ENCODE measurements at regions not wholly inside any gene's neighbourhood (a gene's known extent, or its start where the extent isn't known, plus 50 kb on each side); places are given as distances from the start of the nearest gene placed in this dataset.

DNA sequence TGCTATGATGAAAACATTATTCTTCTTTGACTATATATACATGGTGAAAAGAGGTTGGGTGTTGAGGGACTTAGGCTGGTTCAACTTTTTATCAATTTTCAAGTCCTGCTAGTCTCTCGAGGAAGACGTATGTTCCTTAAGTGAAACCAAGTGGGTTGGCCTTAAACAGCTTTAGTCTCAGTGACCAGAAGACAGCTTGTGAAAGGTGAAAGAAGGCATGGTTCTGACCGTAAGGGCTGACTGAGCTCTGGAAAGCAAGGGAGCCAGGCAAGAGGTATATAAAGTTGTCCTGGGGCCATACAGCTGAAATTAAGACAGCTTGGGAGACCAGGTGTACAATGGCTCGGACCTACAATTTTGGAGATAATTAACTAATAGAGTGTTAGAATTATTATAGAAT lies 128.9 kb upstream of the TP63 start:
- DNase-seq, result no peak

DNA sequence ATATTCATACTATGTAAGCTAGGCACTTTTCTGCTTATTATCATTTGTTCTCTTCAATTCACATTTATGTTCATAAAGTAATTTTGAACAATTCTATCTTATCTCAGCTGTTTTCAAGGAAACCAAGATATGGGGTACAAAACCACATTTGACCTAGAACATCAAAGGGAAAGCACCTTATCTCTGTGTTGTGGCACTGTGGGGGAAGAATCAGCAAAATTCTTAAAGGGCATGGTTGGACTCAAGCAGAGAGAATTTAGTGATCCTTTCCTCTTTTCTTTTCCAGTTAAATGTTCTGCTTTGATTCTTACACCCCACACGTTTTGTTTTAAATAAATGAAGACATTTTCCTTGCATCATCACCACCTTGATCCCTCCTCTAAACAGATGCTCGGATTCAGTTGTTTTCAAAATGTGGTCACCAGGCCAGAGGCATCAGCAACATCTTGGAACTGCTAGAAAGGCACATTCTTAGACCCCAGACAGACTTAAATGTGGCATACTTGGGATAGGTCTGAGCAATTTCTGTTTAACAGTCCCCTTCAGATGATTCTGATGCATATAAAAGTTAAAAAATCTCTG lies 128.4 kb upstream of the TP63 start:
- no peak for DNase-seq

DNA sequence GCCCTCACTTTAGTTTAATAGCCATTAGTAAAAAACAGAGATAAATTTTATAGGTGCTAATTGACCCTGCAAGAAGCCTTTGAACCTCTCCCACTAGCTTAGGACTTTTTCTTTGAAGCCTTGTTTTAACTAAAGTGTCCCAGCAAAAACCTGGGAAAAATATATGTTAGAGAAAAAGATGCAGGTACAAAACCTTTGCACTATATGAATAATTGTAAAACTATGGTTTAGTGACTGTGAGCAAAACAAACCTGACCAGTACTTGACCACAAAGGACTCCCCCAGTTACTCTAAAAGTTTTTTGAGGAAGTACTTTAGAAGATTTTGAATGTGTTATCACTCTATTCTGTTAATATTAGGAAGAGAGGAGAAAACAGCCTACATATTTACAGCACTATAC lies 123.3 kb upstream of the TP63 start:
- no peak for DNase-seq

DNA sequence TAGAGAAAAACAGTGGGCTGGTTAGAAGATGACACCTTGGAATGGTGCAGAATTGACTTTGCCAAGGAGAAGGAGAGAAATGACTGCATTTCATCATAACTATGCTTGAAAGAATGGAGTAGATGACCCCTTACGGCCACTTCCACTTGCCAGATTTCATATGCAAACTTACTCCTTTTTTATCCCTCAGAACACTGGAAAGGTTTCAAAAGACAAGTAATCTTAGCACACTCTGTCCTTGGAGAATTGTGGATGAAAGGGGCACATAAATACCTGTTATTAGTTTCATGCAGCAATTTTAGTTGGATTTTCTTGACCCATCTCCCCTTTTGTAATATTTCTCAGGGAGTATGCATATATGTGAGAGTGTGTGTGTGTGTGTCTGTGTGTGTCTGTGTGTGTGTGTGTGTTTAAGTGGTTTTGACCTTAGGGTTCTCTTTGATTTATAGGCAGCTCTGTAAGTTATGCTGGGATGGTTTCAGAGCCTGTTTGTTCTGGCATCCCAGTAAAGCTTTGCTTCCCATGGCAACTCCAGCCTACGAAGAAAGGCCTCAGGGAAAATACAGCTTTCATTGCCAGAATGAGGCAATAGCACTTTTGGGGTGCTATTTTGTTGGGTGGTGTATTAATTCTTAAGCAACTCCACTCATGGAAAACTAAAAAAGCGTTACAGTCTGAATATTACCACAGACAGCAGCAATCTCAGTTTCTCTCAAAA lies 122.2 kb upstream of the TP63 start:
- no peak for DNase-seq

DNA sequence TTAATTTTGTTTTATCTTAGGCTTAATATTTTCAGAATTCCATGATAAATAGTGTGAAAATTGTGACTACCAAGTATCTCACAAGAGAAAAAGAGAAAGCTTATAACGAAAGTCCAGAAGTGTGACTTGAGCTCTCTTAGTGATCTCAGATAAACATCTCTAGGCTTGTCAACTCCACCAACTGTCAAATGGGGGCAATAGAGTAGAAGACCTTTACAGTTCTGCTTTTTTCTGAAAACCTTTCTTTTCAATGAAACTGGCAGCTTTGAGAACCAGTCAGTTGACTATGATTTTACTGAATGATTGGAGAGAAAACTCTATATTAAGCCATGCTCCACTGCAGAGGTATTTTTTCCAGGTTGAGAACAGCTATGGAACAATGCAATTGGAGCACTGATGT lies 119.2 kb upstream of the TP63 start:
- DNase-seq, result no peak

DNA sequence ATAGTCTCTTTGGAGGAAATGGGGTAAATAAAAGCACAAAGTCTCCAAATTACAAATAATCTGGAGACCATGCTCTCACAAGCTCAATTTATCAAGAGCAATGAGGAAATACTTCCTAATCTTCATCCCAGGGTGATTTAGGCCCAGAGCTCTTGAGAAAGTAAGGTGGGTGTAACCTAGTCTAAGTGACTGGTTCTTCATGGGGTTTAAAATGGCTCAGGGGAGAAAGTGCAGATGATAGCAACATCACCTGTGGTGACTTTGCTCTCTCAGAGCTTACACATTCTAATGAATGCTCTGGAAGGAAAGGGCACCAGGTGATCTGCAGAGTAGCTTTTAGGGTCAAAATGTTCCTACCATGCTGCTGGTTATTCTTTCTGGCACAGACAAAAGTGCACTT lies 118.4 kb upstream of the TP63 start:
- DNase-seq, result no peak

DNA sequence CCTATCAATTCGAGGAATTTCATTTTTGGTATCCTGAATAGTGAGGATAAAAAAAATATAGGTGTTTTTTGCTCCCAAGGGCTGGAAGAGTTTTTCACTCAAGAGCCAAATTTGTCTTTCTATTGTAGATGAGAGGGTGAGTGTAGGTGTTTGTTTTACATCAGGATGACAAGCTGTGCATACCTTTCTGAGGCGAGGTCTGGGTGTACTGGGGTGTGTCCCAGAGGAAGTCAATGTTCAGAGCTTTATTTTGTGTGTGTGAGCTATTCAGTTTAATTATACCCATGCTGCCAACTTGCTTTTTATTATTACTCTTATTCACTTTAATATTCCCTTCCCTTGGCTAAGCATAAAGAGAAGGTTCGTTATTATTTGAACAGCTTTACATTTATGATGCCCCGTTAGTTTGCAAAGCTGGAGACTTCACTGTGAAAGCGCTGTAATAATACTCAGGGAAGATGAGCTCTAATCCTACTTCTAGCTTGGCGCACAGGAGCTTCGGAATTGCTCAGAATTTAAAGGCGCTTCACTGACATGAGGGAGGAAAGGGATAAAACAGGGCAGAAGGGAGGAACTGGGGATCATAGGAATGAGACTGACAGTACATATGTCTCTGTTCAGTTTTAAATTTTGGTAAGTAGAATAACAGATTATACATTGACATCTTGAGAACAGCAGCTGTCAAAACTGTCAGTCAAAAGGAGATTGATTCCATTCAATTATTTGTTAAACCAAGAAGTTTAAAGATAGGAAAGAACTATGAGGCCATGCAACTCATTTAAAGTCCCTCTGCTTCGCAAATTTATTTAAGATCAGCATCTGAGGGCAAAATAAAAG lies 117.7 kb upstream of the TP63 start:
- DNase-seq, result no peak

DNA sequence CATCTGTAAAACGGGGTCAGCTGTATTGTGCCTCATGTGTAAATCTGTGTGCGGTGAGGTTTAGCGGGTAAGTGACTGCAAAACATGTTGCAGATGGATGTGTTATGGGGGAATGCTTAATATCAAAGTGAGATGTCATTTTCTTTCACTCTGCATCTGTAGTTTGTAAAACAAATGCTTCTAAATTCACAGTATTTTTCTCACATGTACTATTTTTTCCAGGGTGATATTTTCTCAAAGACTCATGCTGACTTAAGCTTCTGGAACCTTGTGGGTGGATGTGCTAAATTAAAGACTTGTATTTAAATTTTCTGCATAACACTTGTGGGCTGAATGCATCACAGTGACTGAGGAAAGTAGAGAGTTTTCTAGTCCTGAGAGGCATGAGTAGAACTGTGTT lies 115.2 kb upstream of the TP63 start:
- DNase-seq, result no peak

DNA sequence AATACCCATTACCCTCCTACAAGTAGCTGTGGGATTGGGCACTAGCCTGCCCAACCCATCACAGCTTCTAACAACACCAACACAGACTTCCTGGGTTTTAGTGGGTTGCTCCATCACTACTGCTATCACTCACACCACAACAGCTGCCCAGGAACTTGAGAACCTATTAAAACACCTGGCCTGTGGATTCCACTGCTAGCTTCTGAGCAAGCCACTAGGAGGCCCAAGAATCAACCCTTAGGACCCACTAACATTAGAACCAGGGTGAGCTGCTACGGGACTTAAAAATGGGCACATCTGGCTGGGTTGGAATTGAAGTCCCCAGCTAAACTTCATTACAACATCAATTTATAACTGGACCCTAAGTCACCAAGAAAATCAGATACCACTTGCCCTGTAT lies 113.2 kb upstream of the TP63 start:
- DNase-seq, result no peak

DNA sequence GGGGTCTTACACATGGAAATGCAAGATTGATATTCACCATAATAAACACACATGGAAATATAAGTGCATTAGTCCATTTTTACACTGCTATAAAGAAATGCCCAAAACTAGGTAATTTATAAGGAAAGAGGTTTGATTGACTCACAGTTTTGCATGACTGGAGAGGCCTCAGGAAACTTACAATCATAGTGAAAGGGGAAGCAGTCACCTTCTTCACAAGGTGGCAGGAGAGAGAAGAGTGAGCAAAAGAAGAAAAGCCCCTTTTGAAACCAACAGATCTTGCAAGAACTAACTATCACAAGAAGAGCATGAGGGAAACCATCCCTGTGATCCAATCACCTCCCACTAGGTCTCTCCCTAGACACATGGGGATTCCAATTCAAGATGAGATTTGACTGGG lies 111.7 kb upstream of the TP63 start:
- DNase-seq, result no peak

DNA sequence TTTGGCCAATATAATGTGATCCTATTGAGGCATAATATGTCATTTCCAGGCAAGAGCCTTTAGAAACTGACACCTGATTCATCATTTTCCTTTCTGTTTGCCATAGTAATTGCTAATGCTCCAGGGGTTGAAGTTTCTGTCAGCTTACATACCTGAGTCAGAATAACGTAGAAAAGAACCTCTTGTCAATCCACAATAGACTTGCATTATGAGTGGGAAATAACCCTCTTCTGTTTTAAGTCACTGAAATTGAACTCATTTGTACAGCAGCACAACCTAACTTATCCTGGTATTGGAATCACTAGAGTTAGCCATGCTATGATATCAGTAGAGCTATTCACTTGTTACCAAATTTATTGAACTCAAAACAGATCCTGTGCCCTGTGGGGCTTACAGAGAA lies 101.7 kb upstream of the TP63 start:
- DNase-seq, result no peak

DNA sequence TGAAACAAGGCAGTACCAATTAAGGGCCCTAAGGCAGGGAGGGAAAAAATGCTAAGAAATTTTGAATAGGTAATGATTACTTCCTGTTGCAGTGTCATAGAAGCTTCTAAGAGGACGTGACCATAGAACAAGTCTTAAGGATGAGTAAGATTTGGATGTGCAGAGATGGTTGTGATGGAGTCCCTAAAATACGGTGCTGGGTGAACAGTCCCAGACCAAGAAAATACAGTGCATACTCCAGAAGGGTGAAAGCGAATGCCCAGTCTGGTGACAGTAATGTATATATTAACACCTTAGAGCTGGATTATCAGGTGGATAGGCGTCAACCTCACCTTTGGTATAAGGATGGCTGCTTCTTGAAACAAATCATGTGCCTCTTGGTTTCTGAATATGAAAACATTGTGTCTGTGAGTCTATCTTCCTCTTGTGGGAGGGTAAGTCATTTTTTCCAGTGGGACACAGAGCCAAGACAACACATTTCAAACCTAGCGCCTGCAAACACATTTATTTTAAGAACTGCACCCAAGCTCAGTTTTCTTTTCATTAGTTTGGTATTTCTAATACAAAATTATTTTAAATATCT lies 101.2 kb upstream of the TP63 start:
- DNase-seq, result no peak

DNA sequence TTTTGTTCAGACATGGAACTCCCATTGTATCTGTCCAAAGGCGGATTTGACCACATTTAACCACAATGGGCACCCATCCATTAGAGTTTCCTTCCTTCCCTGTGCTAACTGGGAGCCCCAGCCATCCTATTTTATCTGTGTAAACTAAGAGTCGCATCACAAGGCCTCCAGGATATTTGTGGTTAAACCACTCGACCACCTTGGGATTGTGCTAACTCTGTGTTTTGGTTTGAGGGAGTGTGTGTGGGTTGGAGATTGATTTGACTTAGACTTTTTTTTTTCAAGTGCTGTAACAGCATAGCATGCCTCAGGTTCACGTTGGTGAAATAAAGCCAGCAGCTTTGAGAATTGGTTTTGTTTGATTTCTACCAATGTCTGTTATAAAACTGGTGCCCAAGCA lies 100.4 kb upstream of the TP63 start:
- DNase-seq, result no peak

DNA sequence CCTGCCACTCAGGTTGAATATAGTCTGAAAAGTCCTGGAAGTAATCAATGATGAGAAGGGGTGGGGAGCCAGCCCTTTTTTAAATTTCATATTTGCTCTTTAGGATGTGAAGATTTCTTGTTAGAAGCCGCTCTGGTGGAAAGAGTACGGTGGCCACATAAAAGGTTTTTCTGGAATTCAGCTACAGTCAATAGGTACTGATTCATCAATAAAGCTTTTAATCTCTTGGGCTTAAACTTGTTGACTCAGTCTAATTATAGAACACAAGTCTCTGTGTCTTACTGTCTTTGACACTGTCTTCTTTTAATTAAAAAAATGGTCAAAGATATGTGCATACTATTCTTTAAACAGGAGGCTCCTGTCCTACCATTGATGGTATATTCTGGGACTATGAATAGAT lies 99.9 kb upstream of the TP63 start:
- DNase-seq, result no peak

DNA sequence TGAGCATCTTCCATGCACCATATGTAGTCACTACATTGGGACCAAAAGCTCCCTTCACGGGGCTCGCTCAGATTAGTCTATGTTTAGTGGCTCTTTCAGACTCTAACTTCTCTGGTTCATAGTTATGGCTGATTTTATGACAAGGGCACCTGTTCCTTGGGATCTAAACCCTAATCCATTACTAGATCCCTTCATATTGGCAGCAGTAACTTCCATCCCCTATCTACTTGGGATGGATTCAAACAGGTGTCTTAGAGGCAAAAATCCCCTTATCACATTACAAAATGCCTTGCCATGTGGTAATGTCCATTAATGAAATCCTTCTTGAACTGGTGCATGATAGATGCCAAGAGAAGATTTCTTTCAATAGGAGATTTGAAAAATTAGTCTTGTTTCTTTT lies 96.7 kb upstream of the TP63 start:
- DNase-seq, result no peak

DNA sequence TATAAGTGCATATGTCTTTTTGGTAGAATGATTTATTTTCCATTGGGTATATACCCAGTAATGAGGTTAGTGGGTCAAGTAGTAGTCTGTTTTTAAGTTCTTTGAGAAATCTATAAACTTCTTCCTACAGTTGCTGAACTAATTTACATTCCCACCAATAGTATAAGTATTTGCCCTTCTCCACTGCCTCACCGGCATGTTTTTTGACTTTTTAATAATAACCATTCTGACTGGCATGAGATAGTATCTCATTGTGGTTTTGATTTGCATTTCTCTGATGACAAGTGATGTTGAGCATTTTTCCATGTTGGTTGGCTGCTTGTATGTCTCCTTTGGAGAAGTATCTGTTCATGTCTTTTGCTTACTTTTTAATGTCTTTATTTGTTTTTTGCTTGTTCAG lies 94.1 kb upstream of the TP63 start:
- no peak for DNase-seq

DNA sequence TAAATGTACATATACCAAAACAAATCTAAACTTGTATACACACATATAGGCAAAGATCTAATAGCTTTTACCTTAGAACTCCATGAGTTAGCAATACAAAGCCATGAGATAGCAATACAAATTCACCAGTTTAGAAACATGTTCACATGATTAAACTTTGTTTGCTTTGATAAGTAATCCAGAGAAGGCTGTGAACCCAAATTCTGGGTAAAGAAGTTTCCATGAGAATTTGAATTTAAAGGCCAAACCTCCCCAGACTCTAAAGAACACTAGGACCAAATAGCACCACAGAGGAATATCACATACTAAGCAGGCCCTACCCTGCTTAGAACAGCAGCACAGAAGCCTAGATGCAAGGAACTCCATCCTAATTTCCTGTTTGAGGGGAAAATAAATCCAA lies 83.7 kb upstream of the TP63 start:
- no peak for DNase-seq

DNA sequence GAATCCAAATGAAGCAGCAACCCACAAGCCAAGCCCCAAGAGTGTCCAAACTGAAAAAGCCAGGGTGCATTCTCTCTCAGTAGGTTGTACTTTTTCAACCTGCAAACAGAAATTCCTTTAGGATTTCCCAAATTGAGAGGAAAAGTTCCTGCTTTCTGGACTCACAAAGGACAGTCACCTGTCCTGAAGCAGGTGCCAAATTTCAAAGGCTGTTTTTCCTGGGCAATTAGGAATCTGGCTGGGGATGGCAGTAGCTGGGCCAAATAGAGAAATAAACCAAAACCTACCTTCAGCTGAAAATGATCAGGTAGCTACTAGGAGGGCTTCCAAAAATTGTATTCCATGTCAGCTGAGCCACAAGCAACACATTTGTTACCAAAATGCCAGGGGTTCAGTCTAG lies 83.1 kb upstream of the TP63 start:
- DNase-seq, result no peak

DNA sequence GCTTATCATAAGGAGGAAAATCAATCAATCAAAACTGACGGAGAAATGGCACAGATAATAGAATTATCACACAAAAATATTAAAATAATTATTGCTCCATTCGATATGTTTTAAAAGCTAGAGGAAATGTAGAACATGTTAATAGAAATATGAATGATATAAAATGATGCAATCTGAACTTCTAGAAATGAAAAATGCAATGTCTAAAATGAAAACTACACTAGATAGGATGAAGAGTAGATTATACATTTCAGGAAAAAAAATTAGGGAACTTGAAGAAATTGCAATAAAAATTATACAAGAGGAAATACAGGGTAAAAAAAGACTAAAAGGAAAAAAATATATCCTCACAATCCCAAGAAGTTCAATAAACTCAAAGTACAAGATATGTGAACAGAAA lies 80.2 kb upstream of the TP63 start:
- no peak for DNase-seq

DNA sequence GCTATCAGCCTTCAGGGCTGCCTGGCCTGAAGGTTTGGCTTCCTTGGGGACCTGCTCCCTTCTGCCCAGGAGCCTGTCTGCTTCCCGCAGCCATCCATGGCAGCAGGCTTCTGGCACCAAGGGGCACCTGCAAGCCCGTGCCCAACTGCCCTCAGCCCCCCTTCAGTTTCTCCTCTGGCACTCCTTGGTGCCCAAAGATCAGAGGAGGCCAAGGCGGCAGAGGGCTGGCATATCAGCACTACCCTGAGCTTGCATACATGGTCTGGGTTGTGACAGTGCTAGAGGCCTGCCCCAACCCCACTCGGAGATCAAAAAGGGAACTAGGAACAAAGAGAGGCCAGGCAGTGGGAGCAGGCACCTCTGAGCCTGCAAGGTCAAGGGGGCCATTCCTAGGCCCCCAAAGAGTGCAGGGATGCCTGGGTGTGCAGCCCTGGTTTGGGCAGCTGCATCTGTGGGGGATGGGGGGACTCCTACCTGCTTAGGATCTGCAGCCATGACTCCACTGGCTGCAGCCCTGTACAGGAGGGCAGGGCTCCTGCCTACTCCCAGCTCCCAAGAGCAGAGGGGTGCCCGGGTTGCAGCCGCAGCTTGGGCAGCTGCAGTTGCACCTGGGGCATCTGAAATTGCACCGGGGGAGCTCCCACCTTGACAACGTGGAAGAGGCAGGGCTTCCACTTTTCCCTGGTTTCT lies 76.2 kb upstream of the TP63 start:
- DNase-seq, result no peak

DNA sequence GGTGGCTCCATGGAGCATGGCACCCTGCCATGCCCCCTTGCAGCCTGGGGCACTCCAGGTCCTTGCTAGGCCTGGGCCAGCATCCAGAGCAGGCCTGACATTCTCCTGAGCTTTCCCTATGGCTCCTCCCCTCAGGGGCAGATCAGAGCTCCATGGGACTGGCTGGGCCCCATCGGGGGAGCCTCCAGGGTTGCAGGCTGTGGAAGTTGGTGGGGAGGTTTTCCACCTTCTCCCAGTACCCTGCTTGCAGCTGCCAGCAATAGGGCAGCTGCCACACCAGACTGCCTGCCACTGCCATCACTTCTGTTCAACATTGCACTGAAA lies 75.7 kb upstream of the TP63 start:
- no peak for DNase-seq

DNA sequence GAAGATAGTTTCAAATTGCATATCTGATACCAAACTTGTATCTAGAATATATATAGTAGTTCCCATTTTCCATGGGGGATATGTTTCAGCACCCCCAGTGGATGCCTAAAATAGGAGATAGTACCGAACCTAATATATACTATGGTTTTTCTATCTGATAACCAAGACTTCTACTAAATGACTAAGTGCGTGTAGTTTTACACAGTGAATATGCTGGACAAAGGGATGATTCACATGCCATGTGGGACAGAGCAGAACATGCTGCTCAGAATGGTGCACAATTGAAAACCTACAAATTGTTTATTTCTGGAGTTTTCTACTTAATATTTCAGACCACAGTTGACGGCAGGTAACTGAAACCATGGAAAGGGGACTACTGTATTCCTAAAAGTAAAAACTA lies 73.4 kb upstream of the TP63 start:
- DNase-seq, result no peak

DNA sequence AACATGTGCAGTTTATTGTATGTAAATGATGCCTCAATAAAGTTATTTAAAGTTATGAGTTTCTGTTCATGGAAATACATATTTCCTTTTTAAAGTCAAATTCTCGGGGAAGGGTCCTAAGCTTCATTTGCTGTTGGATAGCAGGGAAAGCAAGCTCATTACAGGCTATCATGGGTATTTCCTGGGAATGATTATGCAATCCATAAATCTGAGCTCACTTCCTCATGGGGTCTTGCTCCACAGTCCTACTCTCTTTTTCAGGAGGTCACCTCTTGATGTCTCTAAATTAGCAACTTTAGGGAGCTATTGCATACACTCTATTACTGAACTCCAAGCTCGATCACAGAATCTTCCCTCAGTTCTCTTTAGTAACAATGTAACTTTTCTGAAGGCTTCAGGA lies 69.9 kb upstream of the TP63 start:
- no peak for DNase-seq

Data from GOT3 (cell line).